Keratinocyte (primary cell): ENCODE measurements at regions not wholly inside any gene's neighbourhood (a gene's known extent, or its start where the extent isn't known, plus 50 kb on each side); places are given as distances from the start of the nearest gene placed in this dataset.

Experiments used
- DNase-seq: peaks from one replicate; pipeline ENCODE4 v3.0.0-alpha.2; 2011; ENCODE audit warnings: low read depth, missing footprints, low spot score
- FAIRE-seq: peaks from 2 replicates; lab custom pipeline; 2011; peaks lifted over from hg19 to GRCh38; lab: Jason Lieb, UNC
- H2AFZ ChIP-seq: 2 replicates; pipeline ENCODE4 v1.6.0; 2012; ENCODE audit warnings: low read length, control low read depth, inconsistent platforms; ENCODE audit not compliant: control insufficient read depth
- H3K27ac ChIP-seq: 2 replicates; pipeline ENCODE4 v1.5.1; 2011; ENCODE audit warnings: low read length; ENCODE audit not compliant: control insufficient read depth, insufficient read depth
- H3K27me3 ChIP-seq: 3 replicates; pipeline ENCODE4 v1.6.0; 2011; ENCODE audit warnings: low read length; ENCODE audit not compliant: control insufficient read depth, insufficient read depth; ENCODE audit errors: extremely low read depth
- H3K36me3 ChIP-seq, 2 experiments: 2 replicates in 1 of 2; 3 replicates in 1 of 2; pipeline ENCODE4 v1.5.1; 2011; ENCODE audit warnings: low read length in 2 of 2, mild to moderate bottlenecking in 1 of 2; ENCODE audit not compliant: control insufficient read depth in 2 of 2, insufficient read depth in 2 of 2; ENCODE audit errors: extremely low read depth in 1 of 2
- H3K4me1 ChIP-seq: 3 replicates; pipeline ENCODE4 v1.5.1; 2011; ENCODE audit warnings: low read length; ENCODE audit not compliant: control insufficient read depth, insufficient read depth; ENCODE audit errors: extremely low read depth
- H3K4me2 ChIP-seq: 3 replicates; pipeline ENCODE4 v1.6.0; 2011; ENCODE audit warnings: low read depth, low read length; ENCODE audit not compliant: control insufficient read depth, insufficient read depth; ENCODE audit errors: extremely low read depth
- H3K4me3 ChIP-seq, 3 experiments: fragments of 200-600 bp in 1 of 3; sonication (generic) in 1 of 3; 2 replicates in 2 of 3; 3 replicates in 1 of 3; pipeline ENCODE4 v1.5.1; 2011 to 2016; ENCODE audit warnings: low read length in 3 of 3, mild to moderate bottlenecking in 3 of 3, control low read depth in 2 of 3, inconsistent platforms in 1 of 3, low read depth in 1 of 3, mixed read lengths in 1 of 3, mixed run types in 1 of 3, moderate library complexity in 1 of 3; ENCODE audit not compliant: control insufficient read depth in 2 of 3, insufficient read depth in 2 of 3; ENCODE audit errors: extremely low read depth in 1 of 3
- H3K79me2 ChIP-seq: 2 replicates; pipeline ENCODE4 v1.6.0; 2012; ENCODE audit warnings: low read length; ENCODE audit not compliant: control insufficient read depth, insufficient read depth
- H3K9ac ChIP-seq: 3 replicates; pipeline ENCODE4 v1.6.0; 2011; ENCODE audit warnings: low read length; ENCODE audit not compliant: control insufficient read depth, insufficient read depth; ENCODE audit errors: extremely low read depth
- H3K9me1 ChIP-seq: 3 replicates; pipeline ENCODE4 v1.6.0; 2011; ENCODE audit warnings: low read length; ENCODE audit not compliant: control insufficient read depth, insufficient read depth; ENCODE audit errors: extremely low read depth
- H3K9me3 ChIP-seq: 2 replicates; pipeline ENCODE4 v1.5.1; 2012; ENCODE audit warnings: low read depth, low read length; ENCODE audit not compliant: control insufficient read depth
- H4K20me1 ChIP-seq: 3 replicates; pipeline ENCODE4 v1.6.0; 2011; ENCODE audit warnings: low read length; ENCODE audit not compliant: control insufficient read depth, insufficient read depth; ENCODE audit errors: extremely low read depth
- CTCF ChIP-seq, 3 experiments: IDR thresholded peaks in 1 of 3; conservative IDR thresholded peaks in 1 of 3; optimal IDR thresholded peaks in 1 of 3; 2 replicates in 2 of 3; 3 replicates in 1 of 3; pipeline versions ENCODE3 to v1.5.1; 2011; ENCODE audit warnings: low read length in 3 of 3, mild to moderate bottlenecking in 3 of 3, moderate library complexity in 2 of 3, control low read depth in 1 of 3, inconsistent platforms in 1 of 3; ENCODE audit not compliant: insufficient read depth in 2 of 3; ENCODE audit errors: extremely low read depth in 1 of 3
- EZH2 ChIP-seq: IDR thresholded peaks from one replicate; pipeline ENCODE4 v1.6.1; 2012; ENCODE audit warnings: inconsistent platforms, mild to moderate bottlenecking, low read length, moderate library complexity
- dilution Hi-C: fragments of 300-500 bp; cut with MboI; formaldehyde crosslinking; loops from one replicate; pipeline ENCODE4 v1.7.0; 2020; ENCODE audit warnings: low sequenced_read_pairs; ENCODE audit not compliant: extremely low pct_ligation_motif_present

GRCh38 chr18:49693717-49694005 is 119.7 kb downstream of the ACAA2 start:
- FAIRE-seq (no peak), DNase-seq (no peak)
- TF ChIP-seq EZH2 (no peak), CTCF (optimal IDR thresholded peaks at IDR 0.05 in 1 of 3, IDR thresholded peaks at IDR 0.05 in 1 of 3, conservative IDR thresholded peaks at IDR 0.05 in 1 of 3; ENCODE audit: extremely low read depth in 1 of 3, insufficient read depth in 2 of 3, low read length in 3 of 3) (no peak)
- Histone ChIP-seq H3K9me1 (no peaks in the 10 kb centered on the region), H3K9me3 (no peaks in the 10 kb centered on the region), H3K4me1 (peaks cover 29% of the 10 kb centered on the region), H3K27me3 (no peaks in the 10 kb centered on the region), H3K9ac (no peak overlapping the region), H4K20me1 (no peaks in the 10 kb centered on the region), H3K4me3 (no peak overlapping the region), H2AFZ (no peak overlapping the region), H3K36me3 (no peaks in the 10 kb centered on the region), H3K27ac (no peak overlapping the region), H3K79me2 (no peaks in the 10 kb centered on the region), H3K4me2 (no peak overlapping the region)
- dilution Hi-C loops: no loop called here

GRCh38 chr18:49692906-49693716 is 120.2 kb downstream of the ACAA2 start:
- Histone ChIP-seq H3K9me3 (no peaks in the 10 kb centered on the region), H3K4me1 (peaks cover 24% of the 10 kb centered on the region), H3K9me1 (no peaks in the 10 kb centered on the region), H3K4me2 (no peak overlapping the region), H3K27me3 (no peaks in the 10 kb centered on the region), H3K27ac (no peak overlapping the region), H3K36me3 (no peaks in the 10 kb centered on the region), H3K9ac (no peak overlapping the region), H2AFZ (no peak overlapping the region), H3K79me2 (no peaks in the 10 kb centered on the region), H4K20me1 (no peaks in the 10 kb centered on the region), H3K4me3 (no peak overlapping the region)
- FAIRE-seq: no peak
- dilution Hi-C loops: no loop called here
- DNase-seq: no peak
- TF ChIP-seq EZH2 (no peak), CTCF (optimal IDR thresholded peaks at IDR 0.05 in 1 of 3, IDR thresholded peaks at IDR 0.05 in 1 of 3, conservative IDR thresholded peaks at IDR 0.05 in 1 of 3; ENCODE audit: extremely low read depth in 1 of 3, insufficient read depth in 2 of 3, low read length in 3 of 3) (no peak)
